ENCODE measurements at regions not wholly inside any gene's neighbourhood (a gene's known extent, or its start where the extent isn't known, plus 50 kb on each side); places are given as distances from the start of the nearest gene placed in this dataset.

DNA sequence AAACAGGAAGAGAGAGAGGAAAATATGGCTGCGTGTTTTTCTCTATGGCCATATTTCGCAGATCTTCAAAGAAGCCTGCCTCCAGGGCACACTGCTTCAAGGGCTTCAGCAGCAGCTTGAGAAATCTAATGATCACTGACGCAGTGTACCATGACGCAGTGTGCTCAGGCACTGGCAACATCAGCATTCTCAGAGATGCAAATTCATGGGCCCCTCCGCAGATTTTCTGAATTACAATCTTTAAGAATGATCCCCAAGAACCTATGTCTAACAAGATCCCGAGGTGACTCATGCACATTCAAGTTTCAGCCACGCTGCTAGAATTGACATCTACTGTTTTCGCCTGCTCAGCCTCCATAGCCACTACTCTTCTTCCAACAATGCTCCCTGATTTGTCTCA, 143.9 kb upstream of the ZNF366 start:
- TF ChIP-seq, protein P1, sequence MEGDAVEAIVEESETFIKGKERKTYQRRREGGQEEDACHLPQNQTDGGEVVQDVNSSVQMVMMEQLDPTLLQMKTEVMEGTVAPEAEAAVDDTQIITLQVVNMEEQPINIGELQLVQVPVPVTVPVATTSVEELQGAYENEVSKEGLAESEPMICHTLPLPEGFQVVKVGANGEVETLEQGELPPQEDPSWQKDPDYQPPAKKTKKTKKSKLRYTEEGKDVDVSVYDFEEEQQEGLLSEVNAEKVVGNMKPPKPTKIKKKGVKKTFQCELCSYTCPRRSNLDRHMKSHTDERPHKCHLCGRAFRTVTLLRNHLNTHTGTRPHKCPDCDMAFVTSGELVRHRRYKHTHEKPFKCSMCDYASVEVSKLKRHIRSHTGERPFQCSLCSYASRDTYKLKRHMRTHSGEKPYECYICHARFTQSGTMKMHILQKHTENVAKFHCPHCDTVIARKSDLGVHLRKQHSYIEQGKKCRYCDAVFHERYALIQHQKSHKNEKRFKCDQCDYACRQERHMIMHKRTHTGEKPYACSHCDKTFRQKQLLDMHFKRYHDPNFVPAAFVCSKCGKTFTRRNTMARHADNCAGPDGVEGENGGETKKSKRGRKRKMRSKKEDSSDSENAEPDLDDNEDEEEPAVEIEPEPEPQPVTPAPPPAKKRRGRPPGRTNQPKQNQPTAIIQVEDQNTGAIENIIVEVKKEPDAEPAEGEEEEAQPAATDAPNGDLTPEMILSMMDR (IDR thresholded peaks at IDR 0.05): no peak
- TF ChIP-seq POLR2A (IDR thresholded peaks at IDR 0.05): no peak
